ENCODE measurements at regions not wholly inside any gene's neighbourhood (a gene's known extent, or its start where the extent isn't known, plus 50 kb on each side); places are given as distances from the start of the nearest gene placed in this dataset.

DNA sequence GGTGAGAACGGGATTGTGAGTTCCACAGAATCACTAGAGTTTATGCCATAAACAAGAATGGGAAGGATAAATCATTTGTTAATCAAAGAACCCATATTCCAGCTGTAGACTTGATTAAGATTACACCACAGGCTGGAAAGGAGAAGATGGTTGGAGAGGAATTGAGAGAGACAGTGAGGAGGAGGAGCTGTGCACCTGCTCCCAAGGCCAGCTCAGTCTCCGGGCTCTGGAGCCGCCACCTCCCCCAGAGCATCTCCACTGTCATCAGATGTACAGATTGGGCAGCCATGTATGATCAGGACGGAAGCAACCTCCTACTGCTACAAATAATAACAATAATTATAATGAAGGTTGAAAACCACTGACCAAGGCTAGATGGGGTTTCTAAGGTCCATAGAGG lies 170.0 kb downstream of the MINAR1 start:
- no peak overlapping the region for H3K4me3 ChIP-seq (replicated peaks; ENCODE audit: low read depth, low read length)
- no peak for DNase-seq (ENCODE audit: low read depth)
- TF ChIP-seq, protein P1, sequence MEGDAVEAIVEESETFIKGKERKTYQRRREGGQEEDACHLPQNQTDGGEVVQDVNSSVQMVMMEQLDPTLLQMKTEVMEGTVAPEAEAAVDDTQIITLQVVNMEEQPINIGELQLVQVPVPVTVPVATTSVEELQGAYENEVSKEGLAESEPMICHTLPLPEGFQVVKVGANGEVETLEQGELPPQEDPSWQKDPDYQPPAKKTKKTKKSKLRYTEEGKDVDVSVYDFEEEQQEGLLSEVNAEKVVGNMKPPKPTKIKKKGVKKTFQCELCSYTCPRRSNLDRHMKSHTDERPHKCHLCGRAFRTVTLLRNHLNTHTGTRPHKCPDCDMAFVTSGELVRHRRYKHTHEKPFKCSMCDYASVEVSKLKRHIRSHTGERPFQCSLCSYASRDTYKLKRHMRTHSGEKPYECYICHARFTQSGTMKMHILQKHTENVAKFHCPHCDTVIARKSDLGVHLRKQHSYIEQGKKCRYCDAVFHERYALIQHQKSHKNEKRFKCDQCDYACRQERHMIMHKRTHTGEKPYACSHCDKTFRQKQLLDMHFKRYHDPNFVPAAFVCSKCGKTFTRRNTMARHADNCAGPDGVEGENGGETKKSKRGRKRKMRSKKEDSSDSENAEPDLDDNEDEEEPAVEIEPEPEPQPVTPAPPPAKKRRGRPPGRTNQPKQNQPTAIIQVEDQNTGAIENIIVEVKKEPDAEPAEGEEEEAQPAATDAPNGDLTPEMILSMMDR (IDR thresholded peaks at IDR 0.05; ENCODE audit: low read length, missing control alignments): no peak

DNA sequence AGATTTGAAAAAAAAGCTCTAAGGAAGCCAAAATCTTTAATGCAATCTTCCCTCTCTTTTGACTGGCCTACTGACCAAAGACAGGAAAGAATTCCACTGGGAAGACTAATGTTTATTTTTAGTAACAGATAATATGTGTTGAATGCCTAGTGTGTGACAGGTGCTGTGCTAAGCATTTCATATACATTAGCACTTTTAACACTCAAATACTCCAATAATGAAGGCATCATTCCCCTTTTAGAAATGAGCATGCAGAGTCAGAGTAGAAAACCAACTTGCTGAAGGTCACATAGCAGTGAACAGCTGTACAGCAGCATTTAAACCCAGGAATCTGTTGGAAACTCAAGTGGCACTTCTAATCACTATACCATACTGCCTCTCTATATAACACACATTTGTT lies 170.6 kb downstream of the MINAR1 start:
- TF ChIP-seq, protein P1 (IDR thresholded peaks at IDR 0.05; ENCODE audit: low read length, missing control alignments): no peak

DNA sequence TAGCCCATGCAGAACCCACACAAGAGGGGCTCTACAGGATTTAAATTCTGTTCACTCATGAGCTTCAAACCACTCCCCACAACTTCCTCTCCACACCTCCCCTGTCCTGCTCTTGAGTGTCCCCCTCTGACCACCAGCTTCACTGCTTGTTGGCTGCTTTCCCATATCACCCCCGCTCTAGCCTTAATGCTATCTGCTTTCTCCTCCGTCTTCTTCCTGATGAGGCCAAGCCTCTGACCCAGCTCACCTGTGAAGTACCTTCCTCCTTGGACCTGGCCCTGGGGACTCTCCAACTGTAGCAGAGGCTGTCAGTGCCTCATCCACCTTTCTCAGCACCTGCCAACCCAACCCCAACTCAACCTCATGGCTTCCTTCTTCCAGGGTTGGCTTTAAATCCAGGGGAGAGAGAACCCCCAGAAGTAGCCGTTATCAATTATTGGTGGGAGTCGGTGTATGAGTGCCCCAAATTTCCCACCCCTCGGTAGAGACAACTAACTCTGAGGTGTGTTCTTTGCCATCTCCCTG lies 174.8 kb downstream of the MINAR1 start:
- DNase-seq (ENCODE audit: low read depth): no peak
- no peak overlapping the region for H3K4me3 ChIP-seq (replicated peaks; ENCODE audit: low read depth, low read length)
- TF ChIP-seq, protein P1 (IDR thresholded peaks at IDR 0.05; ENCODE audit: low read length, missing control alignments): no peak

More for the DNA sequence above, 170.6 kb downstream of the MINAR1 start:
- H3K4me3 ChIP-seq (replicated peaks; ENCODE audit: low read depth, low read length): no peak overlapping the region
- DNase-seq (ENCODE audit: low read depth): no peak

DNA sequence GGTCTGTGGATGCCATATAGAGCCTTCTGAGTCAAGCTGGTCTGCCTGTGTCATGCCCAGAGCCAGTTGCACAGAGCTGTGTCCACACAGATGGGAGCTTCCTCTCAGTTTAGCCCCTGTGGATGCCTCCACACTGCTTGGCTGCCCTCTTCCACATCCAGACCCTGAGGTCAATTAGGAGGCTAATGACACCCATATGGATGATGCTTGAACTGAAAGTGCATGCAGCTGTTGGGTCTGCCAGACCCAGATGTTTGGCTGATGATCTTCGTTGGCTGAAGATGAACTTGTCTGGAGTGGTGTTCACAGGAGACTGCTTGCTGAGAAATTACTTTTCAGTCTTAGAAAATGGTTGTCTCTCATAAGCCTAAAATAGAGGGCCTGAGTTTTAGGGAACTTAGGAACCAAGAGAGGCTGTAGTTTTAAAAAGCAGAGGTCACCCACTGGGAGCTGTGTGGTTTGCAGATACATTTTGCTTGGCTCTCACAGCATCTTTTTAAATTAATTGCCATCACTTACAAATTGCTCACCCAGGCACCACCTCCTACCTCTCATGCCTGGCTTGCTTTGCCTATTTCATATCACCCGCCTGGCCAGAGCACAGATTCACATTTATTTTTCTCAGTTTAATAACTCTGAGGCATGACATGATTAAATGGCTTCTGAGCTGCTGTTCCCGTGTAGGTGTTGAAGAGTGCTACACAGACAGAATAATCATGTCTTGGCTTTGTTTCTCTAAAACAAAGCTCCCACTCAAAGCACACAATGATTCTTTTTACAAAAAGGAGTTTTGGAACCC lies 176.1 kb downstream of the MINAR1 start:
- TF ChIP-seq, protein P1 (IDR thresholded peaks at IDR 0.05; ENCODE audit: low read length, missing control alignments): no peak
- H3K4me3 ChIP-seq (replicated peaks; ENCODE audit: low read depth, low read length): no peak overlapping the region
- DNase-seq (ENCODE audit: low read depth): no peak

DNA sequence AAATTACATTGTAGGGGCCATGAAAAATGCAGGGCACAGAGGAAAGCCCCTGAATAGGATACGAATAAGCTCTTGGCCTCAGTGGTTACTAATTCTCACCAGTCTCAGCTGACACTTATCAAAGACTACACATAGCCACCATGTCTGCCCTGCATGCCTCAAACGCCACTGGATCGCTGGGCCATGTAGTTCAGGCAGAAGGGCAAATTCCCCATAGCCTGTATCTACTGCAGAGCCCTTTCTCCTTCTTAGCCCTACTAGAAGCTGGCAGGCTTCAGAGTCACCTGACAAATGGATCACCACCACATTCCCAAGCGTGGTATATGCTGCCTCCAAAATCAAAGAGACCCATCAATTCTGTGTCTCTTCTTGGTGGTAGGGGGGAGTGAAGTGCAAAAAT lies 177.4 kb downstream of the MINAR1 start:
- TF ChIP-seq, protein P1 (IDR thresholded peaks at IDR 0.05; ENCODE audit: low read length, missing control alignments): no peak
- DNase-seq (ENCODE audit: low read depth): no peak
- H3K4me3 ChIP-seq (replicated peaks; ENCODE audit: low read depth, low read length): no peak overlapping the region

DNA sequence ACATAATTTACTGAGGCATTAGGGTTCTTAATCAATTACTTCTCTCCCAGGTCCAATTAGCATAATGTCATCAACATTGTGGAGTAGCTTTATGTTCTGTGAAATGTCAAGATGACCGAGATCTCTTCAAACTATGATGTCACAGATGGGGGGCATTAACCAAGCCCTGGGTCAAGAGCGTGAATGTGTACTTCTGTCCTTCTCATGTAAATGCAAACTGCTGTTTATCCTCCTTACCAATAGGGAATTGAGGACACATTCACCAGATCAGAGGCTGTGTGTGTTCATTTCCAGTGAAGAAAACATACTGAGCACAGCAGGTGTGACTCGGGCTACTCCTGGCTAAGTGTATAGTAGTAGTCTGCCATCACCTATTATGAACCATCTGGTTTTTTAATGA lies 177.9 kb downstream of the MINAR1 start:
- DNase-seq (ENCODE audit: low read depth): no peak
- no peak overlapping the region for H3K4me3 ChIP-seq (replicated peaks; ENCODE audit: low read depth, low read length)
- TF ChIP-seq, protein P1 (IDR thresholded peaks at IDR 0.05; ENCODE audit: low read length, missing control alignments): no peak

DNA sequence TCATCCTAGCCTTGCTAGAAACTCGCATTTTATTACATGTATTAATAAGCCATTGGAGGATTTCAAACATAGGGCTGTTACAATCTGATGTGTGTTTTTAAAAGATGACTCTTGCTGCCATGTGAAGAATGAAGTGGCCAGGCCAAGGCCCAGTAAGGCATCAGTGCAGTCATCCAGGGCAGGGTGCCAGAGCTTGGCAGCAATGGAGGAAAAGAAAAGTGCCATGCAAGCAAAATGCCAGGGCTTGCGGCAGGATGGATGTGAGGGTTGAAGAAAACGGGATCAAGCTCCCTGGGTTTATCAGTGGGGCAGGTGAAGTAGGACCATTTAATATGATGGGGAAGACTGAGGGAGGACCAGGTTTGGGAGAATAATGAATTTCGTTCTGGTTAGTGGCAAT lies 183.6 kb downstream of the MINAR1 start:
- no peak for DNase-seq (ENCODE audit: low read depth)
- TF ChIP-seq, protein P1 (IDR thresholded peaks at IDR 0.05; ENCODE audit: low read length, missing control alignments): no peak
- no peak overlapping the region for H3K4me3 ChIP-seq (replicated peaks; ENCODE audit: low read depth, low read length)
